Retinal pigment epithelial cell (primary cell): ENCODE measurements at regions not wholly inside any gene's neighbourhood (a gene's known extent, or its start where the extent isn't known, plus 50 kb on each side); places are given as distances from the start of the nearest gene placed in this dataset.

Experiments used
- DNase-seq: peaks from one replicate; pipeline ENCODE4 v3.0.0-alpha.2; 2010; ENCODE audit warnings: low read depth
- H3K4me3 ChIP-seq: 2 replicates; pipeline ENCODE4 v1.5.1; 2011; ENCODE audit warnings: mild to moderate bottlenecking, low read length, control low read depth, moderate library complexity
- TF ChIP-seq, protein P1 (sequence below): conservative IDR thresholded peaks from 2 replicates; pipeline ENCODE4 v1.5.1; 2011; ENCODE audit warnings: low read depth, low read length, control low read depth, inconsistent platforms

- no peak overlapping the region for H3K4me3 ChIP-seq
- no peak for DNase-seq
- TF ChIP-seq, protein P1, sequence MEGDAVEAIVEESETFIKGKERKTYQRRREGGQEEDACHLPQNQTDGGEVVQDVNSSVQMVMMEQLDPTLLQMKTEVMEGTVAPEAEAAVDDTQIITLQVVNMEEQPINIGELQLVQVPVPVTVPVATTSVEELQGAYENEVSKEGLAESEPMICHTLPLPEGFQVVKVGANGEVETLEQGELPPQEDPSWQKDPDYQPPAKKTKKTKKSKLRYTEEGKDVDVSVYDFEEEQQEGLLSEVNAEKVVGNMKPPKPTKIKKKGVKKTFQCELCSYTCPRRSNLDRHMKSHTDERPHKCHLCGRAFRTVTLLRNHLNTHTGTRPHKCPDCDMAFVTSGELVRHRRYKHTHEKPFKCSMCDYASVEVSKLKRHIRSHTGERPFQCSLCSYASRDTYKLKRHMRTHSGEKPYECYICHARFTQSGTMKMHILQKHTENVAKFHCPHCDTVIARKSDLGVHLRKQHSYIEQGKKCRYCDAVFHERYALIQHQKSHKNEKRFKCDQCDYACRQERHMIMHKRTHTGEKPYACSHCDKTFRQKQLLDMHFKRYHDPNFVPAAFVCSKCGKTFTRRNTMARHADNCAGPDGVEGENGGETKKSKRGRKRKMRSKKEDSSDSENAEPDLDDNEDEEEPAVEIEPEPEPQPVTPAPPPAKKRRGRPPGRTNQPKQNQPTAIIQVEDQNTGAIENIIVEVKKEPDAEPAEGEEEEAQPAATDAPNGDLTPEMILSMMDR = no peak
Observed at GRCh38 chr18:37953876-37954275, 388.3 kb upstream of the CELF4 start.

DNA sequence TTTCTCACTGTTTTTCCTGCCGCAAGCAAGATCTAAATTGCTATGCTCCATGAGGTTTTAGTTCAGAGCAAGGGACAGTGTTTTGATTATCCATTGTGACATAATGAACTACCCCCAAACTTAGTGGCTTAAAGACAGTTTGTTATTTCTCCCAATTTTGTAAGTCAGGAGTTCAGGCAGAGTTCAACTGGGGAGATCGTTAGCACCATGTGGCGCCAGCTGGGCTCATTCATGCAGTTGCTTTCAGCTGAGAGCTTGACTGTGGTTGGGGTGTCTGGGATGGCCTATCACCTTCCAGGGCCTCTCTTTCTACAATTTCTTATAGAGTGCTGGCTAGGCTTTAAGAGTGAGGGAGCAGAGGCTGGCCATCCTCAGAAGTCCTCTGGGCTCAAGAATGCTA, 382.9 kb upstream of the CELF4 start:
- DNase-seq = no peak
- H3K4me3 ChIP-seq = no peak overlapping the region
- TF ChIP-seq, protein P1 = no peak

DNA sequence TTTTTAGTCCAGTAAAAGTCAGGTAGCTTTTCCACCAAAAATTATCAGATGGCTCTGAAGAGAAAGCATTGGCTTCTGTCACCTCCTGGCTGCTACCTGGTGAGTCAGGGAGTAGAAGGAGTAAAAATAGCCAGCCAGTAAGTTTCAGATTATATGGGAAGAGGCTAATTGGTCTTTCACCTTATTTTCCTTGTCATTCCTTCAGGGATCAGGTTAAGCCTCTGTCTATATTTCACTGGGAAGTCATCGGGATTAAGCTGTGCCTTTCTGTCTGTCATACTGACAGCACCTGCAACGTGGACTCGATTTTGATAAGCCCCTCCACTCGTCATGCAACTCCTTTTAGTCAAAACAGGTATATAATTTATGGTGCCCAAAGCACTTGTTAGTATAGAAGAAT, 380.7 kb upstream of the CELF4 start:
- DNase-seq = no peak
- no peak overlapping the region for H3K4me3 ChIP-seq
- TF ChIP-seq, protein P1 = no peak

DNA sequence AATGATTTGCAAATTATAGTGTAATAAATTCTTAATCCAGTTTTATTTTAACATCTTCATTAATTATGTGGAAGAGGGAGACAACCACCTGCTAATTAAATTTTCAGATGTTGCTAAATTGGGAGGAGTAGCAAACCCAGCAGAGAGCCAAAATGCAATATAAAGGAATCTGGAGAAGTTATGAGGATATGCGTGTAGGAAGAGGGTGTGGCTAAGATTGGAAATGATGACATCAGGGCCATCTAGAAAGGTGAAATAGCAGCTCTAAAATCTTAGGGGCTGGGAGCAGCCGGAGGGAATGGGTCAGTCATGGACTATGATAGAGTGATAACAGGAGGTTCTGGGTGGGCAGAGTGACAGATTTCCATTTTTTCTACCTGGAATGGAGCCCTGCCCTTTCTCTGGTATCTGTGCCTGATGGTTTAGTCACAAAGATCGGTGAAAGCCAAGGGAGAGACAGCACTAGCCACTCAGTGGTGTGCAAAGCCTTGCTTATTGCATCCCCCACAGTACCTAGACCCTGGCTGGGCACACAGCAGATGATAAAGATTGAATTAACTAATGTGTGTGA, 379.2 kb upstream of the CELF4 start:
- TF ChIP-seq, protein P1 = no peak
- no peak overlapping the region for H3K4me3 ChIP-seq
- no peak for DNase-seq

DNA sequence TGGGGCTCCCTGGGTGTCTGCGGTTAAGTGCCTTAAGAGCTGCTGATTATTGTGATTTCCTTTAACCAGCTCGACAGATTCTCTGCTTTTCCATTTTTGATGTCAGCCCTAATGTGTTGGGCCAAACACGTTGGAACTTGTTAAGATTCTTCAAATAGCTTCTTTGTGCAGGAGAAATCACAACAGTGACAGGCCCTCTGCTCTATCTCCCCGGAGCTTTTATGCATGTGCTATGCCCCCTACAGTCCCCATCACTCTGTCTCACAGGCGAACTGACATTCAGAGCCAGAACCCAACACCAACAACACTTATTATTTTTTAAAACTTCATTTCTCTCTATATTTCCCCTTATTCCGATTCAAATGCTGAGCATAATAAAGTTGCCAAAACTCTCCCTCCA, 371.7 kb upstream of the CELF4 start:
- H3K4me3 ChIP-seq = no peak overlapping the region
- no peak for DNase-seq
- TF ChIP-seq, protein P1 = no peak

DNA sequence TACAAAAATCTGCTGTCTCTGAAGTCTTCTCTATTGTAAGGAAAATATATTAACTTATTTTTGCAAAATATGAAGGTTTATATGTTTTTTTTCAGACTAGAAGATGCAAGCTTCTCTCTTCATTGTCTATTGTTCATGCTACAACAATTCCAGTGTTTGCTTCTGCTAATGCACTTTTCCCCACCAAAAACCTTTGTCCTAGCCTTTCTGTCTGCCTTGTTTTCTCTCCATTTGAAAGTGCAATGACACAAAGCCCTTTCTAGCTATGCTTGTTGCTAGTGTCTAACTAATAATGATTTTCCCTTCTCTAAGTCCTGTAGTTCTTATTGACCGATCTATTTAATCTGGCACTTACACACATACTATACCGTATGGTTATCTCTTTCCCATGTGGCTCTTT, 369.5 kb upstream of the CELF4 start:
- TF ChIP-seq, protein P1 = no peak
- no peak for DNase-seq
- H3K4me3 ChIP-seq = no peak overlapping the region

DNA sequence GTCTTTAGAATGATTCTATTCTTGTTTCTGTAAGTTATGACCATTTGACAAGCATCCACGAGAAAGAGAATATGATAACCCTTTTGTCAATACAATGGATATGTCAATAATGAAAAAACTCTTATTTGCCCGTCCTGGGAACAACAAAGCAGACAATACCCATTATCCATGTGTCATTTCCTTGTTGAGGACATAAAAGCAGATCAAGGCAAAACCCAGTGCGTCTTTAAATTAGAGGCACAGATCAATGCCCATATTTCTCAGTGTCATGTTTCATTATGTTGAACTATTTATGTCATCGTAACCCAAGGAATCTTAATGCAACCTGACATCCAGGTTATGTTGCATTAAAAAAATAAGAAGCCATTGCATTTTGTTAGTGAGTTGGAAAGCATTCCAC, 365.0 kb upstream of the CELF4 start:
- TF ChIP-seq, protein P1 = no peak
- no peak for DNase-seq
- H3K4me3 ChIP-seq = no peak overlapping the region
